ENCODE measurements at regions not wholly inside any gene's neighbourhood (a gene's known extent, or its start where the extent isn't known, plus 50 kb on each side); places are given as distances from the start of the nearest gene placed in this dataset.
"Not testable (repeated sequence)": the region's sequence is repeated elsewhere in the genome, so short reads cannot be mapped to it uniquely, and the experiment has no call there.

DNA sequence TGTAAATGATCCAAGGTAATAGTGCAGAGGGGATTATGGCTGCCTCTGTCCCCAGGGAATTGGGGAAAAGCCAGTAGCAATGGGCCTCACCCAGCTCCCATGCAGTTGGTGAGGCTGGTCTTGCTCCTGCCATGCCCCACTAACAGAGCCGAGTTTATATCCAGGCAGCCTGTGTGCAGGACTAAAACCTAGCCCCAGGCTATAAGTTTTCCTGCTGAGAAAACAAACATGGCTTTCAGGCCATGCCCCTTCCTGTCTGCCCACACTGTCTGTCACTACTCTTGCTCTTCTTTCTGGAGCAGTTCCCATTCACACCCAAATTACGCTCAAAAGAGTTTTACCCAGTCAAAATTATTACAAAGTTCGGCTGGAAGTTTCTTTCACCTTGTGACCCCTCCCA, 73.5 kb upstream of the SPATA16 start:
- peak; percentile 11 for DNase-seq

DNA sequence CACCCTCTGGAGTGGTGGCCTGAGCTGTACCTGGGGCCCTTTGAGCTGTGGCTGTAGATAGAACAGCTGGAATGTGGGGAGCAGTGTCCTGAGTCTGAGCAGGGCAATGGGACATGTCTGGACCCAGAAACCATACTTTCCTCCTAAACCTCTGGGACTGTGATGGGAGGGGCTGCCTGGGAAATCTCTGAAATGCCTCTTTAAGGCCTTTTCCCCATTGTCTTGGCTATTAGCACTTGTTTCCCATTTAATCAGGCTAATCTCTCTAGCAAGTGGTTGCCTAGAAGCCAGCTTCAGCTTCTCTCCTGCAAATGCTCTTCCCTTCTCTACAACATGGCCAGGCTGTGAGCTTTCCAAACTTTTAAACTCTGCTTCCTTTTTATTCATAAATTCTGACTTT, 58.5 kb upstream of the SPATA16 start:
- DNase-seq: no peak

DNA sequence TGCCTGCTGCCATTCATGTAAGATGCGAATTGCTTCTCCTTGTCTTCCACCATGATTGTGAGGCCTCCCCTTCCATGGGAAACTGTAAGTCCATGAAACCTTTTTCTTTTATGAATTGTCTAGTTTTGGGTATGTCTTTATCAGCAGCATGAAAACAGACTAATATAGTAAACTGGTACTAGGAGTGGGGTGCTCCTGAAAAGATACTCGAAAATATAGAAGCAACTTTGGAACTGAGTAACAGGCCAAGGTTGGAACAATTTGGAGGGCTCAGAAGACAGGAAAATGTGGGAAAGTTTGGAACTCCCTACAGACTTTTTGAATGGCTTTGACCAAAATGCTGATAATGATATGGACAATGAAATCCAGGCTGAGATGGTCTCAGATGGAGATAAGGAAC, 53.8 kb upstream of the SPATA16 start:
- not testable (repeated sequence) for DNase-seq

DNA sequence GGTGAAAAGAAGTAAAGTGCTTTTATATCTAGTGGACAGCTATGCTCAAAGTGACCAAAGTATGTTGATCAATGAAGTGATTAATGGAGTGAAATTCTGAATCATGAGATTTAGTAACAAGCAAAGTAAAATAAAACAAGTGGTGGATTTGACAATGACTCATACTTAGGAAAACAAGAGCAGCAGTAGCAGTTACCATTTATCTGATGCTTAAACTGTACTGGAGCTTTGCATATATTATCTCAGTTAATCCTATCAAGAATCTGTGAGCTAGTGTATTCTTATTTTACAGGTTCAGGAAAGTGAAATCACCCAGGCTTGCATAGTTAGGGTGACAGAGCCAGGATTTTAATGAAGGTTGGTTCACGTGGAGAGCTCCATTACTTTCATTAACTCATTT, 50.6 kb upstream of the SPATA16 start:
- peak; percentile 38 for DNase-seq
